Right lobe of liver (tissue), 6 donors: ENCODE measurements at regions not wholly inside any gene's neighbourhood (a gene's known extent, or its start where the extent isn't known, plus 50 kb on each side); places are given as distances from the start of the nearest gene placed in this dataset.

Source experiments
- ATAC-seq, 4 donors: fragments of 200-7000 bp; cut with Tn5 transposase; one replicate each; pipeline ENCODE4 v1.9.1; 2020; ENCODE audit warnings: mild to moderate bottlenecking in 4 of 4, moderate library complexity in 4 of 4
- DNase-seq, 3 donors: peaks; one replicate each; pipeline ENCODE4 v3.0.0-alpha.2; 2020
- H3K27ac ChIP-seq, 3 donors: fragments of 200-600 bp; one replicate each; pipeline ENCODE4 v1.8.0; 2022
- H3K27me3 ChIP-seq, 2 donors: fragments of 200-600 bp; one replicate each; pipeline ENCODE4 v1.8.0; 2022
- H3K36me3 ChIP-seq, 4 donors: fragments of 200-600 bp; sonication (generic) in 1 of 4; one replicate each; pipeline versions ENCODE4 v1.5.1 to v1.8.0; 2017 to 2022; ENCODE audit warnings: control low read depth in 1 of 4
- H3K4me1 ChIP-seq, 4 donors: fragments of 200-600 bp; sonication (generic) in 1 of 4; one replicate each; pipeline versions ENCODE4 v1.5.1 to v1.8.0; 2017 to 2022; ENCODE audit warnings: control low read depth in 1 of 4
- H3K4me3 ChIP-seq, 3 donors: fragments of 200-600 bp; one replicate each; pipeline ENCODE4 v1.8.0; 2022
- H3K9me3 ChIP-seq, 4 donors: fragments of 200-600 bp; sonication (generic) in 1 of 4; one replicate each; pipeline versions ENCODE4 v1.5.1 to v1.8.0; 2017 to 2022; ENCODE audit warnings: control low read depth in 1 of 4
- POLR2A ChIP-seq: fragments of 450-650 bp; IDR thresholded peaks from one replicate; pipeline ENCODE4 v1.6.1; 2017; ENCODE audit warnings: antibody characterized with exemption, mild to moderate bottlenecking
- WGBS: methylation state at CpG from one replicate; pipeline ENCODE4 v1.1.6; 2018; ENCODE audit warnings: low coverage, low lambda C conversion rate; ENCODE audit not compliant: insufficient coverage; ENCODE audit errors: missing lambda C conversion rate; 5-methylcytosine and 5-hydroxymethylcytosine counted together
- intact Hi-C, 2 donors: fragments of 100-400 bp; cut with DNase I; formaldehyde crosslinking; loops; one replicate each; pipeline versions ENCODE4 v1.11.2 to v1.14.1; 2022
- TF ChIP-seq, protein P1 (sequence below), 4 donors: fragments of 200-600 bp in 3 of 4; fragments of 450-650 bp in 1 of 4; IDR thresholded peaks; one replicate each; pipeline versions ENCODE4 v1.5.1 to v1.8.0; 2016 to 2022; ENCODE audit warnings: antibody characterized with exemption in 4 of 4, mild to moderate bottlenecking in 2 of 4
- donor health status: DM: no; HTN: yes; CAD: no.
- donor health status: DM: no; HTN: no; CAD: no.
- donor health status: DM: no; HTN: no; CAD: no.
- donor health status: DM: no; HTN: yes; CAD: no.
- donor health status: DM: no; HTN: yes; CAD: no.

DNA sequence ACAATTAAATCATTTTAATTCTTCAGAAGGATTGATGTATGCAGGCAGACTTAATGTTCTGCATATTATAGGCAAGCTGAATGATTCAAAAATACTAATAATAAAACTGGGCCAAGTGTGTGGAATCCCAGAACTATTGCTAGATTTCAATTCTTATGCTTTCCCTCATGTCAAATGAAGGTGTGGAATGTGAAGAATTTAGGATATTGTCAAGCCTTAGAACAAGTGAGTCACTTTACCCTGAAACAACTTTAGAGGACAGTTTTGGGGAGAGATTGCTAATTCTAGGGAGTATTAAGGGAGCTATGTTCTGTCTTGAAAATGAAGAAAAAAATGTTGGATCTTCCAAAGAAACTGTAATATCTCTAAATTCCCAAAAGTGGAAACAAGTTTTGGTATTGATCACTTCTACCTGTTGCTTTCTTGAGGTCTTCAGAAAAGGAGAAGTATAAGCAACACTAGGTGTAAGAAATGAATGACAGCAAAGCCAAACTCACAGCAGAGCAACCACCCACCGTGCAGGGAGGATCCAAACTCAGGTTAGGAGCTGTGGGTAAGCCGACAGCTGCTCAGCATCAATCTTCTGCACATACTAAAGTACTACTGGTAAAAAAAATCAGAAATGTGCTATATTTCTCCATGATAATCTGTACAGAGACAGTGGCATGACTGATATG, 818.1 kb downstream of the SLC4A3 start:
- no peaks in the 10 kb centered on the region for H3K36me3 ChIP-seq
- intact Hi-C loops, result no loop called here
- H3K27ac ChIP-seq, result no peak overlapping the region
- no peak overlapping the region for H3K4me3 ChIP-seq
- DNase-seq (no peak), ATAC-seq (no peak)
- TF ChIP-seq, protein P1, sequence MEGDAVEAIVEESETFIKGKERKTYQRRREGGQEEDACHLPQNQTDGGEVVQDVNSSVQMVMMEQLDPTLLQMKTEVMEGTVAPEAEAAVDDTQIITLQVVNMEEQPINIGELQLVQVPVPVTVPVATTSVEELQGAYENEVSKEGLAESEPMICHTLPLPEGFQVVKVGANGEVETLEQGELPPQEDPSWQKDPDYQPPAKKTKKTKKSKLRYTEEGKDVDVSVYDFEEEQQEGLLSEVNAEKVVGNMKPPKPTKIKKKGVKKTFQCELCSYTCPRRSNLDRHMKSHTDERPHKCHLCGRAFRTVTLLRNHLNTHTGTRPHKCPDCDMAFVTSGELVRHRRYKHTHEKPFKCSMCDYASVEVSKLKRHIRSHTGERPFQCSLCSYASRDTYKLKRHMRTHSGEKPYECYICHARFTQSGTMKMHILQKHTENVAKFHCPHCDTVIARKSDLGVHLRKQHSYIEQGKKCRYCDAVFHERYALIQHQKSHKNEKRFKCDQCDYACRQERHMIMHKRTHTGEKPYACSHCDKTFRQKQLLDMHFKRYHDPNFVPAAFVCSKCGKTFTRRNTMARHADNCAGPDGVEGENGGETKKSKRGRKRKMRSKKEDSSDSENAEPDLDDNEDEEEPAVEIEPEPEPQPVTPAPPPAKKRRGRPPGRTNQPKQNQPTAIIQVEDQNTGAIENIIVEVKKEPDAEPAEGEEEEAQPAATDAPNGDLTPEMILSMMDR (IDR thresholded peaks at IDR 0.05), result no peak
- no peak for TF ChIP-seq POLR2A
- H3K9me3 ChIP-seq, result no peaks in the 10 kb centered on the region
- WGBS, result 59% methylated on average over 2 of the region's 2 CpGs
- H3K27me3 ChIP-seq, result no peaks in the 10 kb centered on the region
- H3K4me1 ChIP-seq, result peaks cover 0 to 22% (median 5%) of the 10 kb centered on the region in 4 donors

DNA sequence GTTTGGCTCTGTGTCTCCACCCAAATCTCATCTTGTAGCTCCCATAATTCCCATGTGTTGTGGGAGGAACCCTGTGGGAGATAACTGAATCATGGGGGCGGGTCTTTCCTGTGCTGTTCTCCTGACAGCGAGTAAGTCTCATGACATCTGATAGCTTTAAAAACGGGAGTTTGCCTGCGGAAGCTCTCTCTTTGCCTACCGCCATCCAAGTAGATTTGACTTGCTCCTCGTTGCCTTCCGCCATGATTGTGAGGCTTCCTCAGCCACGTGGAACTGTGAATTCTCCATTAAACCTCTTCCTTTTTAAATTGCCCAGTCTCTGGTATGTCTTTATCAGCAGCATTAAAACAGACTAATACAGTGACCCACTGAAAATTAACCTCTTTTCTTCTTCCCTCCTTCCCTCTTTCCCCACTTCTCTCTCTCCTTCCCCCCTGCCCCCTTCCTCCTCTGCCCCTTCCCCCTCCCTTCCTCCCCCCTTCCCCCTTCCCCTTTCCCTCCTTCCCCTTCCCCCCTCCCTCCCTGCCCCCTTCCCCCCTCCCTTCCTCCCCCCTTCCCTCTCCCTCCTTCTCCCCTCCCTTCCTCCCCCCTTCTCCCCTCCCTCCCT, 818.8 kb downstream of the SLC4A3 start:
- WGBS, result 38% methylated on average over 3 of the region's 8 CpGs
- Histone ChIP-seq H3K4me1 (peaks cover 0 to 20% (median 5%) of the 10 kb centered on the region in 4 donors), H3K4me3 (no peak overlapping the region), H3K27ac (no peak overlapping the region), H3K27me3 (no peaks in the 10 kb centered on the region), H3K9me3 (no peaks in the 10 kb centered on the region), H3K36me3 (no peaks in the 10 kb centered on the region)
- DNase-seq (no peak), ATAC-seq (no peak)
- intact Hi-C loops, result no loop called here
- no peak for TF ChIP-seq POLR2A
- TF ChIP-seq, protein P1 (IDR thresholded peaks at IDR 0.05), result no peak

DNA sequence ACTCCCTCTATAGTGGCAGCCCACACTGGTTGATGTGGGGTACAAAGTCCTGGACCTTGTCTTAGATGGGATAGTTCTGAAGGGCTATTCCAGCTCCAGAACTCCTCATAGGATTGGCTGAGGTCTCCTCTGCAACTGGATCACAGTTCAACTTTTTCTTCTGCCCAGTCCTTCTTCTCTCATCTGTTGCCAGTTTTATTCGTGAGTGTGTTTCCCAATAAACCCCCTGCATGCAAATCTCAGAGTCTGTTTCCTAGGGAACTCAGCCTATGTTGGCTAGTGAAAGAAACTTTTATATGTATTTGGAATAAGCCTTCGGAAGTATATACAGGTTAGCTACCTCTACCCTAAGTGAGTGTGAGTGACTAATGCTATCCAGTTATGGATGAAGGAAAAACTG, 823.4 kb downstream of the SLC4A3 start:
- intact Hi-C loops, result no loop called here
- TF ChIP-seq, protein P1 (IDR thresholded peaks at IDR 0.05), result no peak
- no peak for TF ChIP-seq POLR2A
- no peak for ATAC-seq

DNA sequence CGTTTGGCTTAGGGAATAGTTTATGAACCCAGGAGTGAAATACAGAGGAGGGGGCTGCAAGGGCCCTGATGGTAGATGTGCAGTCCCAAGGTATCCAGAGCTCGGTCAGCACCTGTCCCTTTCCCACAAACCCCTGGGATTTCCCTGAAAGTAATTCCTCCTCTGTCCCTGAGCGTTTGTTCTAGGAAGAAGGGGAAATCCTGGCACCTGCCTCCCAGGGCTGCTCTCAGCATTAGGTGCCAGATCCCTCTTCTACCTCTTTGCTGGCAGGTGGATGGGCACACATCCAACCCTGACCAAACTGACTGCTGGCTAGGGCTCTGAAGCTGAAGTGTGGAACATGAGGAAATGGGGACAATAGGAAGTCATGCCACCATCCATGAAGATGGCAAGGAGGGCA, 824.0 kb downstream of the SLC4A3 start:
- no peaks in the 10 kb centered on the region for H3K9me3 ChIP-seq
- H3K27ac ChIP-seq, result no peak overlapping the region
- no peaks in the 10 kb centered on the region for H3K36me3 ChIP-seq
- no peak for DNase-seq
- H3K4me3 ChIP-seq, result no peak overlapping the region
- no peak for TF ChIP-seq POLR2A
- TF ChIP-seq, protein P1 (IDR thresholded peaks at IDR 0.05), result no peak
- intact Hi-C loops, result no loop called here
- WGBS, result 74% methylated on average over 3 of the region's 3 CpGs
- ATAC-seq, result no peak
- no peaks in the 10 kb centered on the region for H3K4me1 ChIP-seq
- H3K27me3 ChIP-seq, result no peaks in the 10 kb centered on the region

More for the DNA sequence above, 823.4 kb downstream of the SLC4A3 start:
- Histone ChIP-seq H3K4me3 (no peak overlapping the region), H3K27me3 (no peaks in the 10 kb centered on the region), H3K36me3 (no peaks in the 10 kb centered on the region), H3K4me1 (no peaks in the 10 kb centered on the region), H3K9me3 (no peaks in the 10 kb centered on the region), H3K27ac (no peak overlapping the region)
- no peak for DNase-seq
- 49% methylated on average over 2 of the region's 2 CpGs for WGBS
